ENCODE measurements at regions not wholly inside any gene's neighbourhood (a gene's known extent, or its start where the extent isn't known, plus 50 kb on each side); places are given as distances from the start of the nearest gene placed in this dataset.

- Mint-ChIP-seq H3K27me3 (no peaks in the 10 kb centered on the region), H3K4me3 (no peak overlapping the region), H3K27ac (no peak overlapping the region), H3K4me1 (ENCODE audit: low read depth) (peaks cover 9% of the 10 kb centered on the region), H3K9me3 (no peaks in the 10 kb centered on the region), H3K36me3 (ENCODE audit: low read depth) (no peaks in the 10 kb centered on the region)
- no peak for DNase-seq
Observed at GRCh38 chr12:45644541-45644940, 85.0 kb upstream of the ARID2 start.

GRCh38 chr12:45646851-45647581 is 82.5 kb upstream of the ARID2 start:
- Mint-ChIP-seq H3K27me3 (peaks cover 6% of the 10 kb centered on the region), H3K36me3 (ENCODE audit: low read depth) (no peaks in the 10 kb centered on the region), H3K4me1 (ENCODE audit: low read depth) (peaks cover 9% of the 10 kb centered on the region)

GRCh38 chr12:45648070-45648469 is 81.4 kb upstream of the ARID2 start:
- DNase-seq: no peak
- H3K4me1 Mint-ChIP-seq (ENCODE audit: low read depth): peaks cover 9% of the 10 kb centered on the region
- H3K27me3 Mint-ChIP-seq: peaks cover 6% of the 10 kb centered on the region
- no peak overlapping the region for H3K27ac Mint-ChIP-seq
- no peaks in the 10 kb centered on the region for H3K9me3 Mint-ChIP-seq
- H3K36me3 Mint-ChIP-seq (ENCODE audit: low read depth): no peaks in the 10 kb centered on the region
- H3K4me3 Mint-ChIP-seq: no peak overlapping the region

More at GRCh38 chr12:45646851-45647581, 82.5 kb upstream of the ARID2 start:
- H3K27ac Mint-ChIP-seq: no peak overlapping the region
- DNase-seq: no peak
- no peaks in the 10 kb centered on the region for H3K9me3 Mint-ChIP-seq
- no peak overlapping the region for H3K4me3 Mint-ChIP-seq

- DNase-seq: no peak
- Mint-ChIP-seq H3K4me3 (no peak overlapping the region), H3K4me1 (ENCODE audit: low read depth) (peaks cover 6% of the 10 kb centered on the region), H3K27ac (no peak overlapping the region), H3K9me3 (no peaks in the 10 kb centered on the region), H3K27me3 (peaks cover 6% of the 10 kb centered on the region), H3K36me3 (ENCODE audit: low read depth) (no peaks in the 10 kb centered on the region)
Observed at GRCh38 chr12:45651029-45651428, 78.5 kb upstream of the ARID2 start.

- no peak for DNase-seq
- Mint-ChIP-seq H3K9me3 (no peaks in the 10 kb centered on the region), H3K4me3 (no peak overlapping the region), H3K4me1 (ENCODE audit: low read depth) (peaks cover 6% of the 10 kb centered on the region), H3K27ac (no peak overlapping the region), H3K27me3 (peaks cover 8% of the 10 kb centered on the region), H3K36me3 (ENCODE audit: low read depth) (no peaks in the 10 kb centered on the region)
Observed at GRCh38 chr12:45654002-45654665, 75.4 kb upstream of the ARID2 start.

- H3K27ac Mint-ChIP-seq: no peak overlapping the region
- no peaks in the 10 kb centered on the region for H3K9me3 Mint-ChIP-seq
- peak; percentile 40 for DNase-seq
- H3K4me1 Mint-ChIP-seq (ENCODE audit: low read depth): peaks cover 6% of the 10 kb centered on the region
- no peak overlapping the region for H3K4me3 Mint-ChIP-seq
- H3K27me3 Mint-ChIP-seq: peaks cover 2% of the 10 kb centered on the region
- H3K36me3 Mint-ChIP-seq (ENCODE audit: low read depth): no peaks in the 10 kb centered on the region
Observed at GRCh38 chr12:45655186-45655585, 74.3 kb upstream of the ARID2 start.

- Mint-ChIP-seq H3K27me3 (peaks cover 2% of the 10 kb centered on the region), H3K4me1 (ENCODE audit: low read depth) (peaks cover 6% of the 10 kb centered on the region), H3K36me3 (ENCODE audit: low read depth) (no peaks in the 10 kb centered on the region), H3K4me3 (no peak overlapping the region), H3K9me3 (no peaks in the 10 kb centered on the region), H3K27ac (no peak overlapping the region)
- DNase-seq: no peak
Observed at GRCh38 chr12:45655743-45656142, 73.8 kb upstream of the ARID2 start.

- Mint-ChIP-seq H3K9me3 (no peaks in the 10 kb centered on the region), H3K27me3 (peaks cover 2% of the 10 kb centered on the region), H3K4me3 (no peak overlapping the region), H3K4me1 (ENCODE audit: low read depth) (peaks cover 6% of the 10 kb centered on the region), H3K27ac (no peak overlapping the region), H3K36me3 (ENCODE audit: low read depth) (no peaks in the 10 kb centered on the region)
- no peak for DNase-seq
Observed at GRCh38 chr12:45658020-45658419, 71.5 kb upstream of the ARID2 start.

- no peaks in the 10 kb centered on the region for H3K36me3 Mint-ChIP-seq (ENCODE audit: low read depth)
- no peak overlapping the region for H3K27ac Mint-ChIP-seq
- peaks cover 2% of the 10 kb centered on the region for H3K27me3 Mint-ChIP-seq
- H3K4me1 Mint-ChIP-seq (ENCODE audit: low read depth): peaks cover 6% of the 10 kb centered on the region
- DNase-seq: no peak
- H3K4me3 Mint-ChIP-seq: no peak overlapping the region
- no peaks in the 10 kb centered on the region for H3K9me3 Mint-ChIP-seq
Observed at GRCh38 chr12:45660330-45660729, 69.2 kb upstream of the ARID2 start.

- peaks cover 22% of the 10 kb centered on the region for H3K4me1 Mint-ChIP-seq (ENCODE audit: low read depth)
- no peak overlapping the region for H3K4me3 Mint-ChIP-seq
- H3K27me3 Mint-ChIP-seq: no peaks in the 10 kb centered on the region
- no peaks in the 10 kb centered on the region for H3K9me3 Mint-ChIP-seq
- H3K27ac Mint-ChIP-seq: no peak overlapping the region
- no peak for DNase-seq
- H3K36me3 Mint-ChIP-seq (ENCODE audit: low read depth): no peaks in the 10 kb centered on the region
Observed at GRCh38 chr12:45663455-45663854, 66.1 kb upstream of the ARID2 start.

GRCh38 chr12:45665941-45666340 is 63.6 kb upstream of the ARID2 start:
- Mint-ChIP-seq H3K9me3 (no peaks in the 10 kb centered on the region), H3K4me3 (no peak overlapping the region), H3K36me3 (ENCODE audit: low read depth) (no peaks in the 10 kb centered on the region), H3K27me3 (no peaks in the 10 kb centered on the region), H3K4me1 (ENCODE audit: low read depth) (peaks cover 43% of the 10 kb centered on the region), H3K27ac (no peak overlapping the region)
- no peak for DNase-seq

GRCh38 chr12:45666396-45666795 is 63.1 kb upstream of the ARID2 start:
- H3K36me3 Mint-ChIP-seq (ENCODE audit: low read depth): no peaks in the 10 kb centered on the region
- no peak overlapping the region for H3K27ac Mint-ChIP-seq
- H3K4me1 Mint-ChIP-seq (ENCODE audit: low read depth): peaks cover 45% of the 10 kb centered on the region
- H3K27me3 Mint-ChIP-seq: no peaks in the 10 kb centered on the region
- no peak overlapping the region for H3K4me3 Mint-ChIP-seq
- H3K9me3 Mint-ChIP-seq: no peaks in the 10 kb centered on the region
- DNase-seq: no peak

GRCh38 chr12:45666816-45667215 is 62.7 kb upstream of the ARID2 start:
- no peak for DNase-seq
- Mint-ChIP-seq H3K9me3 (no peaks in the 10 kb centered on the region), H3K4me3 (no peak overlapping the region), H3K27me3 (no peaks in the 10 kb centered on the region), H3K27ac (no peak overlapping the region), H3K36me3 (ENCODE audit: low read depth) (no peaks in the 10 kb centered on the region), H3K4me1 (ENCODE audit: low read depth) (peaks cover 45% of the 10 kb centered on the region)

- DNase-seq: no peak
- H3K9me3 Mint-ChIP-seq: no peaks in the 10 kb centered on the region
- no peak overlapping the region for H3K4me3 Mint-ChIP-seq
- H3K27ac Mint-ChIP-seq: no peak overlapping the region
- no peaks in the 10 kb centered on the region for H3K27me3 Mint-ChIP-seq
- H3K4me1 Mint-ChIP-seq (ENCODE audit: low read depth): peaks cover 45% of the 10 kb centered on the region
- no peaks in the 10 kb centered on the region for H3K36me3 Mint-ChIP-seq (ENCODE audit: low read depth)
Observed at GRCh38 chr12:45667761-45668160, 61.7 kb upstream of the ARID2 start.

- no peaks in the 10 kb centered on the region for H3K9me3 Mint-ChIP-seq
- DNase-seq: no peak
- H3K27ac Mint-ChIP-seq: peak overlapping the region; percentile 45
- no peaks in the 10 kb centered on the region for H3K36me3 Mint-ChIP-seq (ENCODE audit: low read depth)
- peak overlapping the region; percentile 16 for H3K4me3 Mint-ChIP-seq
- H3K4me1 Mint-ChIP-seq (ENCODE audit: low read depth): peaks cover 41% of the 10 kb centered on the region
- no peaks in the 10 kb centered on the region for H3K27me3 Mint-ChIP-seq
Observed at GRCh38 chr12:45668641-45669040, 60.9 kb upstream of the ARID2 start.
